Cardiac muscle cell (in vitro differentiated cells and primary cell): ENCODE measurements at regions not wholly inside any gene's neighbourhood (a gene's known extent, or its start where the extent isn't known, plus 50 kb on each side); places are given as distances from the start of the nearest gene placed in this dataset.

Experiments
- DNase-seq, 2 donors: peaks; one replicate each; pipeline versions ENCODE4 v3.0.0 to v3.0.0-alpha.2; 2010 to 2017; ENCODE audit warnings: low read depth in 1 of 2, low spot score in 1 of 2
- H3K27ac ChIP-seq: fragments of 200-600 bp; sonication (generic); 2 replicates; pipeline ENCODE4 v1.5.1; 2016
- H3K27me3 ChIP-seq: fragments of 200-600 bp; sonication (generic); 2 replicates; pipeline ENCODE4 v1.6.0; 2016; ENCODE audit warnings: control low read depth
- H3K36me3 ChIP-seq: fragments of 200-600 bp; sonication (generic); 2 replicates; pipeline ENCODE4 v1.5.1; 2016; ENCODE audit warnings: control low read depth
- H3K4me1 ChIP-seq: fragments of 200-600 bp; sonication (generic); 2 replicates; pipeline ENCODE4 v1.8.1; 2017; ENCODE audit warnings: low read depth, mild to moderate bottlenecking, mixed run types
- H3K4me3 ChIP-seq: fragments of 200-600 bp; sonication (generic); 2 replicates; pipeline ENCODE4 v1.5.1; 2016; ENCODE audit warnings: mild to moderate bottlenecking
- H3K9me3 ChIP-seq: fragments of 200-600 bp; sonication (generic); 2 replicates; pipeline ENCODE4 v1.5.1; 2017; ENCODE audit warnings: low read depth, mild to moderate bottlenecking, control low read depth
- CTCF ChIP-seq: IDR thresholded peaks from 2 replicates; pipeline ENCODE4 v1.5.1; 2012; ENCODE audit warnings: low read depth, mild to moderate bottlenecking, low read length

DNA sequence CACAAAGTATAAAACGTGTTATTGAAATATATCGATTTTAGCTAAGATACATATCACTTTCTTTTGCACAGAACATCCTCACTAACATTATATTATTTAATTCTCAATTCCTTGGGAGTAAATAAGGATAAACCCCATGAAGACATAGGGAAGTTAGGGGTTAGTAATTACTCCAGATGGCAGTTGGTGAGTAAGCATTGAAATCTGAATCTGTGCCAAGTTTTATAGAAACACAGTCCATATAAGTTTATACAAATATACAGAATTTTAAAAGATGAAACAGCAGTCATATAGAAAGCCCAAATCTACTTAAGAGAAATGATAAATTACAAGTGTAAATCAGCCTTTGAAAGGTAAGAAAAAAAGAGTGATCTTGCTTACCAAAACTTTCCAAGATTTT is 200.4 kb upstream of the SYT10 start:
- H3K27me3 ChIP-seq: no peaks in the 10 kb centered on the region
- H3K36me3 ChIP-seq: no peaks in the 10 kb centered on the region
- DNase-seq: no peak
- no peaks in the 10 kb centered on the region for H3K9me3 ChIP-seq
- no peak for TF ChIP-seq CTCF
- H3K4me1 ChIP-seq: no peaks in the 10 kb centered on the region
- no peak overlapping the region for H3K4me3 ChIP-seq
- no peak overlapping the region for H3K27ac ChIP-seq

GRCh38 chr12:33649992-33650391 is 210.4 kb upstream of the SYT10 start:
- no peaks in the 10 kb centered on the region for H3K36me3 ChIP-seq
- no peaks in the 10 kb centered on the region for H3K9me3 ChIP-seq
- no peak for TF ChIP-seq CTCF
- no peak overlapping the region for H3K4me3 ChIP-seq
- H3K4me1 ChIP-seq: no peaks in the 10 kb centered on the region
- DNase-seq: no peak
- H3K27me3 ChIP-seq: no peaks in the 10 kb centered on the region
- no peak overlapping the region for H3K27ac ChIP-seq

DNA sequence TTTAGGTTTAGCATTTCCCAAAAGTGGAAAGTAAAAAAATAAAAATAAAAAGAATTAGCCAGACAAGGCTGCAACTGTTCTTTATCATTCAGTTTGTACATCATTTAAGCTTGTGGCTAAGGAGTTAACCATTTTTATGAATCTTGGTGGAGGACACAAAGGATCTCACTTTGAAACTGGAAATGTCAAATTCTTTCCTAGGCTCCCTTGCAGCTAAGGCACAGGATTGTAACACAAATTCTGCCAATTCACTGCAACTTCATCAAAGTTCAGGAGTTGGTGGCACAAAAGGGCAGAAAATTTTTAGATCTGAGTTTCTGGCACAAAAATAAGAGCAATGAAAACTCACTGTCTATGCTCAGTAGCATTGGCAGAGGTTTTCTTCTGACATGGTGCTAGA is 211.2 kb upstream of the SYT10 start:
- Histone ChIP-seq H3K4me1 (no peaks in the 10 kb centered on the region), H3K4me3 (no peak overlapping the region), H3K27me3 (no peaks in the 10 kb centered on the region), H3K27ac (no peak overlapping the region), H3K36me3 (no peaks in the 10 kb centered on the region), H3K9me3 (no peaks in the 10 kb centered on the region)
- no peak for DNase-seq
- no peak for TF ChIP-seq CTCF

DNA sequence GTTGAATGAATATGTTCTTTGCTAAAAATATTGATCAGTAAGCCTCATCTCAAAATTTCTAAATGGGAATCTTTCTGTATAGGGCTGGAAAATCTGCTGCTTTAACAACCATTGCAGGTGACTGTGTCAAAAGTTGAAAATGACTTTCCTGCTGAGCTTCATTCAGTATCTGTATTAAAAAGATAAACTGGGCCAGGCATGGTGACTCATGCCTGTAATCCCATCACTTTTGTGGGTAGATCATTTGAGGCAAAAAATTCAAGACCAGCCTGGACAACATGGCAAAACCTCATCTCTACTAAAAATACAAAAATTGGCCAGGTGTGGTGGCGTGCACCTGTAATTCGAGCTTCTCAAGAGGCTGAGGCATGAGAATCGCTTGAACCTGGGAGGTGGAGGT is 213.7 kb upstream of the SYT10 start:
- H3K4me1 ChIP-seq: no peaks in the 10 kb centered on the region
- no peaks in the 10 kb centered on the region for H3K9me3 ChIP-seq
- H3K4me3 ChIP-seq: no peak overlapping the region
- H3K27ac ChIP-seq: no peak overlapping the region
- no peak for DNase-seq
- H3K36me3 ChIP-seq: no peaks in the 10 kb centered on the region
- no peak for TF ChIP-seq CTCF
- no peaks in the 10 kb centered on the region for H3K27me3 ChIP-seq

- DNase-seq: no peak
- H3K27me3 ChIP-seq: no peaks in the 10 kb centered on the region
- no peaks in the 10 kb centered on the region for H3K36me3 ChIP-seq
- H3K4me1 ChIP-seq: no peaks in the 10 kb centered on the region
- no peak overlapping the region for H3K4me3 ChIP-seq
- no peak overlapping the region for H3K27ac ChIP-seq
- TF ChIP-seq CTCF: no peak
- no peaks in the 10 kb centered on the region for H3K9me3 ChIP-seq
Observed at GRCh38 chr12:33654313-33654712, 214.7 kb upstream of the SYT10 start.

DNA sequence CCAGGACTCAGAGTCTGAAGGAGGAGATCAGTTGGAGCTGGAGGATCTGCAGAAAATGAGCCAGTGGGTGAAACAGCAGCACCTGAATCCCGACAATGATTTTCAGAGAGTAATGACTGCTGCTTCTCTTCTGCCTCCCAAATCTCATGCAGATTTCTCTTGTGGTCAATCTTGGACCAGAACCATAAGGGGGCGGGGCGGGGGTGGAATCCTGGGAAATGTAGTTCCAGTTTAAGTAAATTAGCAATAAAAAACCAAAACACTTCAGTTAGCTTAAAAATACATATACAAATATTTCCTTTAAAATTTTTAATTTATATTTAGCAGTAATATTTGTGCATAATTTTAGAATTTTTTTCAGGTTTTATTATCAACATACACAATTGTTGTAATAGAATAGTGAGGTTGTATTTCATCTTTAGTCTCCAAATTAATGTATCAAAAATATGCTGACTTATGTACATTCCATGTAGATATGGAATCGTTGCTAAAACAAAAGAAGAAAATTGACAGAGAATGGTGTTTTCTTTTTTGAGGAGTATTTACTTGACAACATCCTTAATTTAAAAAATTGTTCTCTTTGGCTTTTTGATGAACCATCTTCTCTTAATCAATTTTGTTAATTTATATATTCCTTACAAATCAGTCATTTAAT is 223.5 kb upstream of the SYT10 start:
- no peaks in the 10 kb centered on the region for H3K4me1 ChIP-seq
- no peaks in the 10 kb centered on the region for H3K27me3 ChIP-seq
- no peaks in the 10 kb centered on the region for H3K36me3 ChIP-seq
- no peak overlapping the region for H3K4me3 ChIP-seq
- TF ChIP-seq CTCF: no peak
- no peak overlapping the region for H3K27ac ChIP-seq
- DNase-seq: no peak
- H3K9me3 ChIP-seq: no peaks in the 10 kb centered on the region
